Mammary epithelial cell (primary cell): ENCODE measurements at regions not wholly inside any gene's neighbourhood (a gene's known extent, or its start where the extent isn't known, plus 50 kb on each side); places are given as distances from the start of the nearest gene placed in this dataset.

Experiments used
- CTCF ChIP-seq, 2 donors: IDR thresholded peaks in 1 of 2; conservative IDR thresholded peaks in 1 of 2; 2 replicates each; pipeline ENCODE4 v1.5.1; 2011 to 2012; ENCODE audit warnings: inconsistent platforms in 2 of 2, low read length in 2 of 2, mild to moderate bottlenecking in 2 of 2, control low read depth in 1 of 2, low read depth in 1 of 2; ENCODE audit not compliant: insufficient read depth in 1 of 2; ENCODE audit errors: extremely low read depth in 1 of 2
- EZH2 ChIP-seq: IDR thresholded peaks from 2 replicates; pipeline ENCODE4 v1.6.1; 2012; ENCODE audit warnings: low read length, inconsistent platforms, borderline replicate concordance

GRCh38 chr13:80972857-80973478 lies 632.0 kb upstream of the SPRY2 start:
- TF ChIP-seq CTCF (conservative IDR thresholded peaks at IDR 0.05 in 1 of 2, IDR thresholded peaks at IDR 0.05 in 1 of 2; ENCODE audit: extremely low read depth in 1 of 2, insufficient read depth in 1 of 2, low read depth in 1 of 2, low read length in 2 of 2) = no peak
- TF ChIP-seq EZH2 = no peak
